HG03342 (cell line): ENCODE measurements at regions not wholly inside any gene's neighbourhood (a gene's known extent, or its start where the extent isn't known, plus 50 kb on each side); places are given as distances from the start of the nearest gene placed in this dataset.
A peak's percentile ranks its signal among the peaks of the same experiment; 100 is the strongest.

Experiments
- ATAC-seq: cut with Tn5 transposase; IDR thresholded peaks from one replicate; pipeline ENCODE4 v1.9.1; 2021; ENCODE audit warnings: mild to moderate bottlenecking, moderate library complexity; ENCODE audit not compliant: unreplicated experiment

DNA sequence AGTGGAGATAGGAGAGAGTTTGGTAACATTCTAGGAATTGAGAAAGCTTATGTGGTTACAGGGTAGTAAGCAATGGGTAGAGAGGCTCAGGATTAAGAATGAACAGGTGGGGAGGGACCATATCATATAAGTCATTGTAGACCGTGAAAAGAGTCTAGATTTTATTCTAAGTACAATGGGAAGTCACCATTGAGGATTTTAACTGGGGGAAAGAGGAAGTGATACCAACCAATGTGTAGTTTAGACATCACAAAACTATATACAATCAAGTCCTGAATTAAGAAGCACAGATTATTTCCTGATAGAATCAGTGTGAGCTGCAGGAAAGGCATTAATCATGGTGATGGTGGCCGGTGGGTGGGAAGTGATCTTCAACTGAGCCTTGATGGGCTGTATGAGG, 178.3 kb upstream of the ZIC3 start:
- ATAC-seq: peak; percentile 56

- no peak for ATAC-seq
Observed at GRCh38 chrX:137366018-137366633, 199.8 kb upstream of the ZIC3 start.

DNA sequence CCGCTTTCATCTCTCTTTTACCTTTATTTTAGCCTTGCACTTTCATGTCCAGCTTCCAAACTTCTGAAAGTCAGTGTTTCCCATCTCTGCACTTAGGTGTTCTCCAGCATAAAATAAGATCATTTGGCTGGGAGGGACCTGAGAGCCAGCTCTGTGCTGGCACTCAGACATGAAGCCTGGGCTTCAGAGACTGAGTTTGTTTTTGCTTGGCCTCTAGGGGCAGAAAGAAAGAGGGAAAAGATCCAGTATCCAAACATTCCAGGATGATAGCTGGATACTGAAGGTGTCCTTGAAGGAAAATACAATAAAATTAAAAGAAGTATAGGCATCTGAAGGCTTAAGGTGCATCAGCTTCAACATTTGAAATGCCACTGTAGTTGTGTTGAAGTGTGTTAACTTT, 202.4 kb upstream of the ZIC3 start:
- ATAC-seq: no peak

DNA sequence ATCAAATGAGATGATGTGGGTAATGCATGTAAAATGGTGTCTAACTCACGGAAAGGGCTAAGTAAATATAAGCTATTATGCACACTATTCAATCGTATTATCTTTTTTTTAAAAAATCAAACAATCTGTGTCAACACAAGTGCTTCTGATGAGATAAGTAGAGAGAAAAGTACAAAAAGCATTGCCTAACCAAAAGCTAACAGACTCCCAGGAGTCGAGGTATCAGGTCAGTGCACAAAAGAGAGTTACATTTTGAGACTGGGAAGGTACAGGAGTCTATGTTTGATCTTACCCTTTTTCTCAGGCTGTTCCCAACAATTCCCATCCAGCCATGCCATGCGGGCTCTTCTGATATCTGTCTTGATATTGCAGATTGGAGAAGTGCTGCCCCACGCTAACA, 203.3 kb upstream of the ZIC3 start:
- no peak for ATAC-seq

DNA sequence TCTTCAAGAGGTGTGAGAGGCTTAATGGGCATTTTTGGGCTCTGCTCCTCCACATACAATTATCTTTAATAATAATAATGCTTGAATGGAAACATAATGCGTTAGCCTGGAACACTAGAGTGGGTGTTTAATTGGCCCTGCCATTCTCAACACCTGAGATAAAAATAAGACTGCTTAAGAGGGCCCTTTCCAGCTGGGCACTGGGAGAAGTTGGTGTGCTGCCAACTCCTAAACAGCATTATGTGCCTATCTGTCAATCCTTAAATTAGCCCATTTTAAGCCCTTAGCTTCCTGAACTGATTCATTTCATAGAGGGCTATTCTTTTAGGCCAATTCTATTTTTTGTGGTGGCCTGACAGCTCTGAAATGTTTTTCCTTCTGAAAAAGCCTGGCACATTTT, 211.1 kb upstream of the ZIC3 start:
- no peak for ATAC-seq

DNA sequence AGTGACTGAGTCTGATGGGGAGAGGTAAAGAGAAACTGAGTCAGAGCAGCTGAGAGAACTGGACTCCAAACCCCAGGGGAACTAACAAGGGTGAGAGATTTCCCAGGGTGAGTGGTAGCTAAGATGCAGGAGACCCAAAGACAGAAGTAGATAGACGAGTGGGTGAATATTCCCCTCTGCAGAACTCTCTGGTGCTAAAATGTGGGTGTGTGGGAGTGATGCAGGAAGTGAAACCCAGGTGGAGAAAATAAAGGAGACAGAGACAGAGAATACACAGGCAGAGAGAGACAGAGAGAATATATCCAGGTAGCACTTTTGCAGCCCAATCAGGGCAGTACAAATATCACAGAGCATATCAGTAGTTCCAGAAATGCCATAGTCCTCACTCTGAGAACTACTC, 212.5 kb upstream of the ZIC3 start:
- no peak for ATAC-seq

GRCh38 chrX:137352101-137352660, 213.7 kb upstream of the ZIC3 start:
- no peak for ATAC-seq

GRCh38 chrX:137342969-137343368, 223.0 kb upstream of the ZIC3 start:
- no peak for ATAC-seq

DNA sequence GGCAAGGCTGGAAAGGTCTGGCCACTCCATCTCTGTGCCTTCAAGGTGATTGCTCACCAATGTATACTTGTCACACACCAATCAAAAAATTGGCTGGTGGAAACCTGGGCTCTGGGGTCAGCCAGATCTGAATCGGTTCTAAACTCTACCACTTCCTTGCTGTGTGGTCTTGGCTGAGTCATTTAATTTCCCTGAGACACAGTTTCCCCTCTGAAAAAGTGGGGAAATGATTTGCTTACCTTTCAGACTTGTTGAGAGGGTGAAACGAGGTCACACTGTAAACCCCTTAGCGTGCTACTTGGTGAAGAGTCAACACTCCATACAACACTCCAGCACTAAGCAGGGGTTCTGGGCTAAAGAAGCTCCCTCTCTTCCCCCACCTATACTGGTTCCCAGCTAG, 252.3 kb upstream of the ZIC3 start:
- no peak for ATAC-seq

DNA sequence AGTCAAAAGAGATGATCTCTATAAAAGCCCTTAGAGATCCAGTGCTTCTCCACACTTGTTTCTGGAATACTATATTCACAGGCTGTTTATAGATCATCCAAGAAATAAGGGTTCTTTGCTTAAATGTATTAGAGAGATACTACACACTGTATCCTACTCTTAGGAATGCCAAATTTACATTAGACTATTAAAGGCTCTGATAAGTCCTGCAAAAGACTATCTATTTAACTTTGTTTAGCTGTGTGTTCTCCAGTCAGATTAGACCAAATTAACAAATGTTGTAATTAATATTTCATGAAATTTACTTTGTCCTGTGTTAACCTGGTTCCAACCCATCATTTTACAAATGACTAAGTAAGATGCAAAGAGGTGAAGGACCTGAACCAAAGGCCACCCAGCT, 260.5 kb upstream of the ZIC3 start:
- no peak for ATAC-seq

DNA sequence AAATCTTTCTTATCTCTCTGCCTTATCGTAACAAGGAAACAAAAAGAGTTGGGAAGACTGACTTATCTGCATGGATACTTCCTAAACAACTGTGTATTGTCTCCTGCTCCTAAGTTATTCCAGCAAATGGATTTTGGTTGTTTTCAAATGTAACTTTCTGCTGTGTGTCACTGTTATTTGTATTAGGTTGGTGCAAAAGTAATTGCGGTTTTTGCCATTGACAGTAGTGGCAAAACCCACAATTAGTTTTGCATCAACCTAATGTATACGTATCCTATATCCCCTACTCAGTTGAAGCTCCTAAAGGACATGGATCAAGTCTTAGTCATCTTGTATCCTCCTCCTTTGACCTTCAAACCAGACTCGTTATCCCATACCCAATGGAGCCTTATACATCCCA, 263.4 kb upstream of the GPR101 start:
- ATAC-seq: no peak

GRCh38 chrX:137290011-137290410, 256.2 kb upstream of the GPR101 start:
- ATAC-seq: no peak

GRCh38 chrX:137287191-137287590, 253.4 kb upstream of the GPR101 start:
- ATAC-seq: no peak

DNA sequence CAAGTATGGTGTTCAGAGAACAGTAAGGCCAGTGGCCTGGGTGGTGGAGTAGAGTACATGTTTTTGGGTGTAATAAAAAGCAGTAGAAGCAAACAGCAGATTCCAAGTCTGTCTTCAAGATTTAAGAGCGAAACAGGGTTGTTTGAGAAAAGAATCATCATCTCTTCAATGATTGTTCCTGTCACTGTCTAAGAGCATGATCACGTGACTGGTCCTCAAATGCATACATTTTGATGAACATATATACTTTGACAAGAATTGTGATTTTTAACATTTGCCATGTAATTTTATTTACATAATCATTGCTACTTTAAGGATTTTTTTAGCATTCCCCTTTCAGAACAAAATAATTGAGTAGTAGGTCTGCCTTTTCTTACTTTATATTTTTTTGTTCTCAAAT, 252.6 kb upstream of the GPR101 start:
- no peak for ATAC-seq

DNA sequence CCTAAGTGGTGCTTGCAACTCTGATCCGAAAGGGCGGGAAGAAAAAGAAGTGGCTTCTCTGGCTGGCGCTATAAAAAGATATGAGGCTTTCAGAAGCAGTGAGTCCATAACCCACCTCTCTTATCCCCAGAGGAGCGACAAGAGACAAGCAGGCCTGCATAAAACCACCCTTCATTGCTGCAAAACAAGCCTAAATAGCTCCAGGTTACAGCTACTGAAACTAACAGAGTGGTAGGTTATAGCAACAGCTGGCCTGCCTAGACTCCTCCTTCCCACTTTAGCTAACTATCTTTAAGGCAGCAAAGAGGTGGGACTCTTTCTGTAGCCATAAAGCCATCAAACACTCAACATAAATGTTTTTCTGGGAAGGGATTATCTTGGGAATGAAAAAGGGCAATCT, 245.0 kb upstream of the GPR101 start:
- no peak for ATAC-seq

DNA sequence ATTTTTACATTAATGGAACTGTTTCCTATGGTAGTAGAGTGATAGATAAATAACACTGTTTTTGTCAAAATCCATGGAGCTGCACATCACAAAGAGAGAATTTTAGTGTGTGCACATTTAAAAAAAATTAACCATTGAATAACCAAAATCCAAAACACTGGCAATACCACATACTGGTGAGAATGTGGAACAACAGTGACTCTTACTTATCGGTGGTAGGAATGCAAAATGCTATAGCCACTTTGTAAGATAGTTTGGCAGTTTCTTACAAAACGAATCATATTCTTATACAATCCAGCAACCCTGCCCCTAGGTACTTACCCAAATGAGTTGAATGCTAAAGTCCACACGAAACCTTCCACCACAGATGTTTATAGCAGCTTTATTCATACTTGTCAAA, 229.6 kb upstream of the GPR101 start:
- no peak for ATAC-seq

- ATAC-seq: no peak
Observed at GRCh38 chrX:137245183-137245582, 211.4 kb upstream of the GPR101 start.

- ATAC-seq: no peak
Observed at GRCh38 chrX:137236837-137237236, 203.0 kb upstream of the GPR101 start.

DNA sequence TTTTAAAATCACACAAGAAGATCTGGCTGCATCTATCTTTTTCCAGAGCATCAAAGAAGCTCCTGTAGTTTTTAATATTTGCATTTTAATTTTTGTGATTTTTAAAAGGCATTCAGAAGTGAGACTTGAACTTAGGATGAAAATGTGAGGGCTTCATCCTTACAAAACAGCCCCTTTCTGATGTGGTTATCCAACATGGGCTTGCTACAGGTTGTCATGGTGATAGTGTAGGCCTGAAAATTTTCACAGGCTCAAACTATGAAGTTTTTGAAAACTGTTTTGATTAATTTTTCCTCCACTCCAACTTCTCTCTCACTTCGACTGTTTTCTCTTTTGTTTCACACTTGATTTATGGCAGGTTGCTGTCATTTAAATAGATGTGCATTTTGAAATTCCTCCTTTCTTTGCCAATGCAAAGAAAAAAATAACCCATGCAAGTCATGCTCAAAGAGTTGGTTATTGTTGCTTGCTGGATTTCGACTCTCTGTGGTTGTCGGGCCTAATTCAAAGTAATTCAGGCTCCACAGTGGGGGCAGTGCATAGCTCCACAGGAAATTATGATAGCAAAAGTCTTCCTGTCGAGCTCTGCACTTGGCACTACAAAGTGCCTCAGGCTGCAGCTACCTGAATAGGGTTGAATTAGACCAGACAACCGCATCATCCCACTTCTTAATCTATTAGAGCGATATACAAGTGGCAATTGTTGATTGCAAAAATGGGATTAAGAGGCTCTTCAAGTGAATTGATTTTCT, 201.0 kb upstream of the GPR101 start:
- no peak for ATAC-seq

- no peak for ATAC-seq
Observed at GRCh38 chrX:137233478-137233877, 199.7 kb upstream of the GPR101 start.

GRCh38 chrX:137227151-137227550, 193.4 kb upstream of the GPR101 start:
- no peak for ATAC-seq

DNA sequence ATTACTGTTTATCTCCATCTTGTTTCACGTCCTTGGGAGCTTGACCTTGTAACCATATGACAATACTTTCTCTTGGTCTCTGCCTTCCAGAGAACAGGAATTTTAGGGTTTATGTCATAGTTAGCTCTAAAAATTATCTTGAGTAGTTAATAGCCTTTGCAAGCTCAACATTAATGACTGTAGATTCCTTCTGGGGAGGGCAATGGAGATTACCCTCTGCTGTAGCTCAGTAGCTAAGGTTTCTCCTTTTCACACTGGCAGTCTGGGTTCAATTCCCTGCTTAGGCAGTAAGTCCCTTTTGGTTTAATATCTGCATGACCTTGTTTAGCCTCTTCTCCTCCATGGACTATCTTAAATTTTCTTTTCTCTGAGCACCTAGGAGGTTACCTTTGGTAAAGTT, 181.7 kb upstream of the GPR101 start:
- ATAC-seq: no peak
